ENCODE measurements at regions not wholly inside any gene's neighbourhood (a gene's known extent, or its start where the extent isn't known, plus 50 kb on each side); places are given as distances from the start of the nearest gene placed in this dataset.

DNA sequence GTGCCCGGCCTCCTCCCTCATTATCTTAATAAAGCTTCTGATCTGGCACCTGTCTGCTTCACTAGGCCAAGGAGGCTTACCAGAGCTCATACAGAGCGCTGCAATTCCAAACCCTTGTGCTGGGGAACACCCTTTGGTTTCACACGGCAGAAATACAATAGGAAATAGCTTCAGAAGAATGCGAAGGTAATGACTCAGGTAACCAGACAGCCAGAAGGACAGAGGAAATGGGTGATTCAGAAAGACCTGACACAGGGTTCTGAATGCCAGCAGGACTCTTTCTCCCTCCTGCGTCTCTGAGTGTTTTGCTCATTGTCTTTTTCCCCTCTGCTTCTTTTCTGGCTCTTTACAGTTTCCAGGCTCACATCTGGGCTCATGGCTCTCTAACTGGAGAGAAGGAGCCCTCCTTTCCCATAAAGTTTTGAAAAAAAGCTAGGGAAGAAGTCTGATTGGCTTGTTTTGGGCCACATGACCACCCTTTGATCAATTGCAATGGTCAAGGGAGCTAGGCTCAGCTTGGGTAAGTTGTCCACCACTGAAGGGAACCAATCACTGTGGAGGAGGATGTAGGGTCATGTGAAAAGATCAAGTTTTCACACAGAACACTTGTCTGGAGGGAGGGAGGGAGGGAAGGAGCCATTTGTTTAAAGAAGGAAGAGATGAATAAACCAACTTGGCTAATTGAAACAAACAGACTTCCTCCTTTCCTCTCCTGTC is 90.5 kb upstream of the UPP2 start:
- Mint-ChIP-seq H3K4me3 (no peak overlapping the region), H3K27me3 (ENCODE audit: low read depth) (peaks cover 24% of the 10 kb centered on the region), H3K4me1 (peaks cover 10 to 17% of the 10 kb centered on the region in 2 experiments), H3K9me3 (no peaks in the 10 kb centered on the region), H3K27ac (peak overlapping the region in 2 of 3 experiments; percentile 67 to 84; a peak in 2 of 7 replicates), H3K36me3 (ENCODE audit: insufficient read depth in 1 of 3, low read depth in 3 of 3) (no peaks in the 10 kb centered on the region)
- Histone ChIP-seq H2BK5ac (ENCODE audit: insufficient read length, low read length) (no peak overlapping the region), H3K23ac (ENCODE audit: insufficient read length, low read depth, low read length) (no peak overlapping the region), H3K4ac (ENCODE audit: low read depth, low read length) (no peak overlapping the region), H2AK5ac (ENCODE audit: insufficient read length, low read length) (no peak overlapping the region), H3K9ac (ENCODE audit: extremely low read depth, insufficient read length, low read length) (no peak overlapping the region), H4K20me1 (ENCODE audit: control insufficient read depth, insufficient read depth, insufficient read length) (no peaks in the 10 kb centered on the region), H3K4me1 (ENCODE audit: insufficient read depth, low read length) (no peaks in the 10 kb centered on the region), H3K27ac (ENCODE audit: insufficient read length, low read depth, low read length) (no peak overlapping the region), H2BK15ac (ENCODE audit: low read depth, low read length) (no peak overlapping the region), H3K14ac (ENCODE audit: insufficient read depth, low read length) (no peak overlapping the region), H3K23me2 (ENCODE audit: insufficient read length, low read depth, low read length, poor library complexity, severe bottlenecking) (no peaks in the 10 kb centered on the region), H4K5ac (ENCODE audit: insufficient read length, low read depth, low read length) (no peak overlapping the region), H2AFZ (ENCODE audit: low read length) (no peak overlapping the region), H2BK120ac (ENCODE audit: low read depth, low read length, poor library complexity, severe bottlenecking) (no peak overlapping the region), H3K79me1 (ENCODE audit: insufficient read depth, low read depth, low read length, poor library complexity, severe bottlenecking) (no peaks in the 10 kb centered on the region), H2BK20ac (ENCODE audit: low read depth, low read length, poor library complexity, severe bottlenecking) (no peak overlapping the region), H3K79me2 (ENCODE audit: insufficient read depth, low read length) (no peaks in the 10 kb centered on the region), H3K56ac (ENCODE audit: insufficient read length, low read depth, low read length) (no peak overlapping the region), H4K8ac (replicated peaks; ENCODE audit: insufficient read length, low read depth, low read length) (no peak overlapping the region), H3K4me2 (ENCODE audit: insufficient read depth, insufficient read length, low read length) (no peak overlapping the region), H3K18ac (ENCODE audit: insufficient read length, low read depth, low read length) (no peak overlapping the region), H4K91ac (ENCODE audit: insufficient read length, low read depth, low read length) (no peak overlapping the region), H2BK12ac (ENCODE audit: insufficient read length, low read depth, low read length) (no peak overlapping the region), H3T11ph (ENCODE audit: low read length) (no peak overlapping the region), H3K27me3 (ENCODE audit: insufficient read depth, low read length) (no peaks in the 10 kb centered on the region), H3K9me3 (ENCODE audit: control insufficient read depth, low read depth, low read length) (no peaks in the 10 kb centered on the region)
- WGBS (ENCODE audit: extremely low coverage, insufficient read length, low lambda C conversion rate) = no CpG with 5 or more reads among the region's 5 CpGs
- DNase-seq = peak; percentile 84
- TF ChIP-seq, protein P1, sequence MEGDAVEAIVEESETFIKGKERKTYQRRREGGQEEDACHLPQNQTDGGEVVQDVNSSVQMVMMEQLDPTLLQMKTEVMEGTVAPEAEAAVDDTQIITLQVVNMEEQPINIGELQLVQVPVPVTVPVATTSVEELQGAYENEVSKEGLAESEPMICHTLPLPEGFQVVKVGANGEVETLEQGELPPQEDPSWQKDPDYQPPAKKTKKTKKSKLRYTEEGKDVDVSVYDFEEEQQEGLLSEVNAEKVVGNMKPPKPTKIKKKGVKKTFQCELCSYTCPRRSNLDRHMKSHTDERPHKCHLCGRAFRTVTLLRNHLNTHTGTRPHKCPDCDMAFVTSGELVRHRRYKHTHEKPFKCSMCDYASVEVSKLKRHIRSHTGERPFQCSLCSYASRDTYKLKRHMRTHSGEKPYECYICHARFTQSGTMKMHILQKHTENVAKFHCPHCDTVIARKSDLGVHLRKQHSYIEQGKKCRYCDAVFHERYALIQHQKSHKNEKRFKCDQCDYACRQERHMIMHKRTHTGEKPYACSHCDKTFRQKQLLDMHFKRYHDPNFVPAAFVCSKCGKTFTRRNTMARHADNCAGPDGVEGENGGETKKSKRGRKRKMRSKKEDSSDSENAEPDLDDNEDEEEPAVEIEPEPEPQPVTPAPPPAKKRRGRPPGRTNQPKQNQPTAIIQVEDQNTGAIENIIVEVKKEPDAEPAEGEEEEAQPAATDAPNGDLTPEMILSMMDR (conservative IDR thresholded peaks at IDR 0.05) = no peak

Measured in H9 (cell line).